Trophoblast cell (in vitro differentiated cells and primary cell): ENCODE measurements at regions not wholly inside any gene's neighbourhood (a gene's known extent, or its start where the extent isn't known, plus 50 kb on each side); places are given as distances from the start of the nearest gene placed in this dataset.

Experiments used
- DNase-seq, 2 donors: peaks; one replicate each; pipeline ENCODE4 v3.0.0-alpha.2; 2016
- H2AFZ ChIP-seq: 2 replicates; pipeline ENCODE4 v1.6.1; 2013; ENCODE audit warnings: low read length, moderate library complexity, mild to moderate bottlenecking; ENCODE audit not compliant: insufficient read depth, poor library complexity
- H2AK5ac ChIP-seq: 2 replicates; pipeline ENCODE4 v1.6.1; 2013; ENCODE audit warnings: mild to moderate bottlenecking, low read length
- H2BK120ac ChIP-seq: 2 replicates; pipeline ENCODE4 v1.6.1; 2013; ENCODE audit warnings: low read length, mild to moderate bottlenecking, moderate library complexity; ENCODE audit not compliant: insufficient read depth, poor library complexity
- H2BK12ac ChIP-seq: 2 replicates; pipeline ENCODE4 v1.6.1; 2013; ENCODE audit warnings: mild to moderate bottlenecking, low read length, moderate library complexity
- H2BK5ac ChIP-seq: 2 replicates; pipeline ENCODE4 v1.6.1; 2013; ENCODE audit warnings: low read length, low read depth, moderate library complexity, mild to moderate bottlenecking; ENCODE audit not compliant: poor library complexity
- H3K14ac ChIP-seq: 2 replicates; pipeline ENCODE4 v1.6.1; 2013; ENCODE audit warnings: mild to moderate bottlenecking, low read length
- H3K18ac ChIP-seq: 2 replicates; pipeline ENCODE4 v1.6.1; 2013; ENCODE audit warnings: mild to moderate bottlenecking, low read length
- H3K23ac ChIP-seq: 2 replicates; pipeline ENCODE4 v1.6.1; 2013; ENCODE audit warnings: low read length
- H3K27ac ChIP-seq: 2 replicates; pipeline ENCODE4 v1.5.1; 2013; ENCODE audit warnings: low read depth, mild to moderate bottlenecking, inconsistent platforms, low read length, moderate library complexity
- H3K27me3 ChIP-seq: 2 replicates; pipeline ENCODE4 v1.6.1; 2013; ENCODE audit warnings: inconsistent platforms, mild to moderate bottlenecking, low read length, moderate library complexity; ENCODE audit not compliant: insufficient read depth
- H3K36me3 ChIP-seq, 2 experiments: 1 replicate in 1 of 2; 2 replicates in 1 of 2; pipeline ENCODE4 v1.6.1; 2013; ENCODE audit warnings: low read length in 2 of 2, mild to moderate bottlenecking in 2 of 2, moderate library complexity in 1 of 2; ENCODE audit not compliant: insufficient read depth in 2 of 2, control insufficient read depth in 1 of 2
- H3K4ac ChIP-seq: 2 replicates; pipeline ENCODE4 v1.6.1; 2013; ENCODE audit warnings: low read depth, mild to moderate bottlenecking, low read length, moderate library complexity
- H3K4me1 ChIP-seq, 2 experiments: 1 replicate in 1 of 2; 2 replicates in 1 of 2; pipeline ENCODE4 v1.6.1; 2013; ENCODE audit warnings: low read length in 2 of 2, mild to moderate bottlenecking in 2 of 2, moderate library complexity in 1 of 2; ENCODE audit not compliant: insufficient read depth in 2 of 2, control insufficient read depth in 1 of 2
- H3K4me2 ChIP-seq: 2 replicates; pipeline ENCODE4 v1.6.1; 2013; ENCODE audit warnings: inconsistent platforms, mild to moderate bottlenecking, low read length, moderate library complexity
- H3K4me3 ChIP-seq: 2 replicates; pipeline ENCODE4 v1.5.1; 2013; ENCODE audit warnings: mild to moderate bottlenecking, low read depth, low read length, inconsistent platforms
- H3K79me1 ChIP-seq: one replicate; pipeline ENCODE4 v1.6.1; 2013; ENCODE audit warnings: low read length
- H3K79me2 ChIP-seq: 2 replicates; pipeline ENCODE4 v1.6.1; 2013; ENCODE audit warnings: low read length, mild to moderate bottlenecking; ENCODE audit not compliant: control insufficient read depth, insufficient read depth, poor library complexity
- H3K9ac ChIP-seq: 2 replicates; pipeline ENCODE4 v1.6.1; 2013; ENCODE audit warnings: mild to moderate bottlenecking, low read length
- H3K9me3 ChIP-seq: 2 replicates; pipeline ENCODE4 v1.6.1; 2013; ENCODE audit warnings: low read depth, mild to moderate bottlenecking, control low read depth, inconsistent platforms, low read length; ENCODE audit not compliant: insufficient read depth
- H4K12ac ChIP-seq: 2 replicates; pipeline ENCODE4 v1.6.1; 2013; ENCODE audit warnings: low read depth, mild to moderate bottlenecking, low read length, moderate library complexity
- H4K8ac ChIP-seq: 2 replicates; pipeline ENCODE4 v1.6.1; 2013; ENCODE audit warnings: low read depth, mild to moderate bottlenecking, low read length, moderate library complexity
- H4K91ac ChIP-seq: one replicate; pipeline ENCODE4 v1.6.1; 2013; ENCODE audit warnings: low read depth, mild to moderate bottlenecking, low read length, moderate library complexity
- WGBS: extraction: QIAGEN DNeasy Blood & Tissue Kit; methylation state at CpG from one replicate; pipeline ENCODE4 v1.1.7; 2013; ENCODE audit warnings: missing lambda C conversion rate; ENCODE audit not compliant: insufficient read length, insufficient coverage; ENCODE audit errors: extremely low coverage; 5-methylcytosine and 5-hydroxymethylcytosine counted together

DNA sequence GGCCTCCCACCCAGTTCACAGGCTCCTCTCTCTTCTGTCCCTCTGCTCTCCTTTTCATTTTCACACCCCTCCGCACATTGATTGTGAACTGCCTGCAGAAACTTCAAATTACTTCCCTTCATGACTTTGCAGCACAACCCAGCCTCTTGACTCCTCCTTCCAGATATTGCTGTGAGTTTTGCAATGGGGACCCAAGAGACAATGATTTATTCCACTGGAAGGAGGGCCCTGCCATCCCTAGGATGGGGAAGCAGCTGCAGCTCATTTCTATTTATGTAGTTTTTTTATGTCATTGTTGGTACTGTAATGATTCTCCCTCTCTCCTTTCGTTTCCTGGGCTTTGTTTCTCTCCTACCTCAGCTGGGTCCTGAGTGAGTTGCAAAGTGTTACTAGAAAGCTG lies 364.9 kb downstream of the ICE1 start:
- no peak overlapping the region for H2AFZ ChIP-seq
- no peak overlapping the region for H4K12ac ChIP-seq

DNA sequence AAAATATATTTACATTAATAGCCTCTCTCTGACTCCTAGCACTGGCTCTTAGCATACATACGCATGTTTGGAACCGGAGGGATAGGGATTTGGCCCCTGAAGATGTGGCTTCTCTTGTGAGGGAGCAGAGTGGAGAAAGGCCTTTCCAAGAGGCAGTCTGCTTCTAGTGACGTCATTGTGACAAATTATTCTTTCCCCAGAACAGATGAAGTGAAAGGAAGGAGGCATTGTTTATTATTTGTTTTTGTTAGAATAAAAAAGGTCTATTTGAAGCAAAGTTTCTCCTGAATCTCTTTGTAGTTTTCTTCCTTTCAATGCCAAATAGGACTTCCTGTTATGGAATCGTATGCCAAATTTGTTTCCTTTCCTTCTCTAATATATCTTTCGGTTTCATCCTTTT lies 361.6 kb downstream of the ICE1 start:
- H4K8ac ChIP-seq = no peak overlapping the region
- no peak overlapping the region for H3K4ac ChIP-seq
- no peak overlapping the region for H2BK12ac ChIP-seq
- H2BK120ac ChIP-seq = no peak overlapping the region
- H2AK5ac ChIP-seq = no peak overlapping the region
- no peak overlapping the region for H4K91ac ChIP-seq
- no peak overlapping the region for H4K12ac ChIP-seq
- no peaks in the 10 kb centered on the region for H3K79me1 ChIP-seq
- no peak overlapping the region for H2BK5ac ChIP-seq
- no peak overlapping the region for H3K4me2 ChIP-seq
- no peak overlapping the region for H3K4me3 ChIP-seq
- no peak overlapping the region for H3K9ac ChIP-seq
- H2AFZ ChIP-seq = no peak overlapping the region
- H3K23ac ChIP-seq = no peak overlapping the region
- no CpG with 5 or more reads among the region's 5 CpGs for WGBS
- H3K27ac ChIP-seq = no peak overlapping the region
- H3K4me1 ChIP-seq = no peaks in the 10 kb centered on the region
- no peaks in the 10 kb centered on the region for H3K27me3 ChIP-seq
- H3K79me2 ChIP-seq = no peaks in the 10 kb centered on the region
- no peaks in the 10 kb centered on the region for H3K36me3 ChIP-seq
- H3K18ac ChIP-seq = no peak overlapping the region
- no peak overlapping the region for H3K14ac ChIP-seq
- H3K9me3 ChIP-seq = peaks cover 2% of the 10 kb centered on the region
- DNase-seq = no peak

More for the DNA sequence above, 364.9 kb downstream of the ICE1 start:
- H2AK5ac ChIP-seq = no peak overlapping the region
- H2BK5ac ChIP-seq = no peak overlapping the region
- no peak overlapping the region for H3K14ac ChIP-seq
- no peaks in the 10 kb centered on the region for H3K79me2 ChIP-seq
- H4K91ac ChIP-seq = no peak overlapping the region
- no peak overlapping the region for H3K9ac ChIP-seq
- H3K4me1 ChIP-seq = no peaks in the 10 kb centered on the region
- no peak overlapping the region for H3K18ac ChIP-seq
- H3K4me2 ChIP-seq = no peak overlapping the region
- no CpG with 5 or more reads among the region's 2 CpGs for WGBS
- H3K9me3 ChIP-seq = peaks cover 2% of the 10 kb centered on the region
- no peaks in the 10 kb centered on the region for H3K27me3 ChIP-seq
- no peak overlapping the region for H2BK120ac ChIP-seq
- no peak overlapping the region for H2BK12ac ChIP-seq
- H4K8ac ChIP-seq = no peak overlapping the region
- no peak overlapping the region for H3K4me3 ChIP-seq
- no peak for DNase-seq
- no peaks in the 10 kb centered on the region for H3K36me3 ChIP-seq
- no peak overlapping the region for H3K4ac ChIP-seq
- H3K23ac ChIP-seq = no peak overlapping the region
- H3K27ac ChIP-seq = no peak overlapping the region
- no peaks in the 10 kb centered on the region for H3K79me1 ChIP-seq

- no peak overlapping the region for H2AK5ac ChIP-seq
- WGBS = no CpG with 5 or more reads among the region's 2 CpGs
- H3K36me3 ChIP-seq = no peaks in the 10 kb centered on the region
- no peak overlapping the region for H3K4me3 ChIP-seq
- no peak overlapping the region for H2BK12ac ChIP-seq
- no peak overlapping the region for H3K4me2 ChIP-seq
- H3K27me3 ChIP-seq = no peaks in the 10 kb centered on the region
- no peak overlapping the region for H3K4ac ChIP-seq
- no peak overlapping the region for H3K14ac ChIP-seq
- no peak for DNase-seq
- H3K4me1 ChIP-seq = no peaks in the 10 kb centered on the region
- no peak overlapping the region for H3K9ac ChIP-seq
- no peak overlapping the region for H4K8ac ChIP-seq
- no peaks in the 10 kb centered on the region for H3K79me1 ChIP-seq
- no peak overlapping the region for H3K27ac ChIP-seq
- H3K79me2 ChIP-seq = no peaks in the 10 kb centered on the region
- no peak overlapping the region for H2BK5ac ChIP-seq
- H3K18ac ChIP-seq = no peak overlapping the region
- H2BK120ac ChIP-seq = no peak overlapping the region
- H3K23ac ChIP-seq = no peak overlapping the region
- no peak overlapping the region for H4K12ac ChIP-seq
- peaks cover 2% of the 10 kb centered on the region for H3K9me3 ChIP-seq
- no peak overlapping the region for H4K91ac ChIP-seq
- no peak overlapping the region for H2AFZ ChIP-seq
These were observed 360.5 kb downstream of the ICE1 start for GRCh38 chr5:5783021-5783420.

DNA sequence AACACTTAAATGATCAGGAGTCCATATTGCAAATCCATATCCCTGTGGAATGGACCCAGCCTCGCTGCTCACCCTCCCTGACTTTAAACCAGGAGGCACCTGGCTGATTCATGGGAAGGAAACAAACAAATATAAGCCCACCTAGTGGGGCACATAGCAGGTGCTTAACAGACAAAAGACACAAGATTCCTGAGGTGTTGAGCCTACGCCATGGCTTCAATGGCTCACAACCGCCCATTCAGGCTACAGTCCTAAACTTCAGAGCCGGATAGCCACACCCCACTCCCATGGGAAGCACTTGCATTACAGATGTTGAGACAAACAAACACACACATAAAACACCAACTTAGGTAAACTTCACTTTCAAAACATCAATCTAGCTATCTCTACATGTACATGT lies 359.9 kb downstream of the ICE1 start:
- no peak overlapping the region for H3K18ac ChIP-seq
- no peak overlapping the region for H2BK5ac ChIP-seq
- H2AFZ ChIP-seq = no peak overlapping the region
- no peaks in the 10 kb centered on the region for H3K27me3 ChIP-seq
- no peak overlapping the region for H3K9ac ChIP-seq
- no peak overlapping the region for H2BK12ac ChIP-seq
- no peak for DNase-seq
- no peaks in the 10 kb centered on the region for H3K79me1 ChIP-seq
- H3K4me3 ChIP-seq = no peak overlapping the region
- no peak overlapping the region for H4K8ac ChIP-seq
- WGBS = no CpG with 5 or more reads among the region's 4 CpGs
- H4K91ac ChIP-seq = no peak overlapping the region
- H3K23ac ChIP-seq = no peak overlapping the region
- no peaks in the 10 kb centered on the region for H3K79me2 ChIP-seq
- H3K14ac ChIP-seq = no peak overlapping the region
- no peaks in the 10 kb centered on the region for H3K9me3 ChIP-seq
- H3K36me3 ChIP-seq = no peaks in the 10 kb centered on the region
- H2AK5ac ChIP-seq = no peak overlapping the region
- H3K4ac ChIP-seq = no peak overlapping the region
- H3K4me2 ChIP-seq = no peak overlapping the region
- H4K12ac ChIP-seq = no peak overlapping the region
- H3K27ac ChIP-seq = no peak overlapping the region
- no peak overlapping the region for H2BK120ac ChIP-seq
- no peaks in the 10 kb centered on the region for H3K4me1 ChIP-seq
